C4-2B (cell line): ENCODE measurements at regions not wholly inside any gene's neighbourhood (a gene's known extent, or its start where the extent isn't known, plus 50 kb on each side); places are given as distances from the start of the nearest gene placed in this dataset.
"Not testable (repeated sequence)": the region's sequence is repeated elsewhere in the genome, so short reads cannot be mapped to it uniquely, and the experiment has no call there.

Experiments
- H3K27ac ChIP-seq: fragments of 450-650 bp; 2 replicates; pipeline ENCODE4 v1.5.1; 2017
- CTCF ChIP-seq: fragments of 450-650 bp; conservative IDR thresholded peaks from 2 replicates; pipeline ENCODE4 v1.5.1; 2017; ENCODE audit warnings: mild to moderate bottlenecking
- ZFX ChIP-seq: fragments of 450-650 bp; IDR thresholded peaks from 2 replicates; pipeline ENCODE4 v1.6.1; 2017

GRCh38 chr10:76815505-76815904 lies 822.1 kb downstream of the KCNMA1 start:
- H3K27ac ChIP-seq, result not testable (repeated sequence)

GRCh38 chr10:76811430-76811829 lies 826.2 kb downstream of the KCNMA1 start:
- TF ChIP-seq ZFX, result no peak
- no peak for TF ChIP-seq CTCF
- H3K27ac ChIP-seq, result no peak overlapping the region

GRCh38 chr10:76788452-76788811 lies 849.2 kb downstream of the KCNMA1 start:
- no peak for TF ChIP-seq CTCF
- no peak for TF ChIP-seq ZFX
- H3K27ac ChIP-seq, result no peak overlapping the region

GRCh38 chr10:76787746-76788451 lies 849.7 kb downstream of the KCNMA1 start:
- no peak overlapping the region for H3K27ac ChIP-seq
- no peak for TF ChIP-seq CTCF
- TF ChIP-seq ZFX, result no peak

GRCh38 chr10:76786504-76787072 lies 851.0 kb downstream of the KCNMA1 start:
- TF ChIP-seq ZFX (no peak), CTCF (no peak)
- no peak overlapping the region for H3K27ac ChIP-seq

GRCh38 chr10:76784076-76784475 lies 853.5 kb downstream of the KCNMA1 start:
- H3K27ac ChIP-seq, result no peak overlapping the region
- TF ChIP-seq ZFX (no peak), CTCF (no peak)

- H3K27ac ChIP-seq, result no peak overlapping the region
- no peak for TF ChIP-seq ZFX
- no peak for TF ChIP-seq CTCF
Measured at GRCh38 chr10:76779796-76780301, 857.8 kb downstream of the KCNMA1 start.
